Uterus (tissue), 3 donors: ENCODE measurements at regions not wholly inside any gene's neighbourhood (a gene's known extent, or its start where the extent isn't known, plus 50 kb on each side); places are given as distances from the start of the nearest gene placed in this dataset.

ENCODE experiments used
- DNase-seq, 2 donors: peaks; one replicate each; pipeline ENCODE4 v3.0.0-alpha.2; 2019 to 2020
- H3K27ac ChIP-seq, 2 donors: fragments of 200-600 bp; sonication (generic); 1 replicate in 1 of 2; 2 replicates in 1 of 2; pipeline ENCODE4 v1.5.1; 2016 to 2018
- H3K27me3 ChIP-seq, 2 donors: fragments of 200-600 bp; sonication (generic); one replicate each; pipeline ENCODE4 v1.5.1; 2018 to 2019; ENCODE audit warnings: control low read depth in 1 of 2
- H3K36me3 ChIP-seq, 2 donors: fragments of 200-600 bp; sonication (generic); one replicate each; pipeline ENCODE4 v1.5.1; 2019; ENCODE audit warnings: control low read depth in 1 of 2
- H3K4me1 ChIP-seq, 2 donors: fragments of 200-600 bp; sonication (generic); one replicate each; pipeline ENCODE4 v1.5.1; 2018 to 2019; ENCODE audit warnings: control low read depth in 1 of 2
- H3K4me3 ChIP-seq, 2 donors: fragments of 200-600 bp; sonication (generic); 1 replicate in 1 of 2; 2 replicates in 1 of 2; pipeline ENCODE4 v1.5.1; 2018 to 2019; ENCODE audit warnings: mild to moderate bottlenecking in 1 of 2
- H3K9me3 ChIP-seq, 2 donors: fragments of 200-600 bp; sonication (generic); one replicate each; pipeline ENCODE4 v1.5.1; 2019; ENCODE audit warnings: control low read depth in 1 of 2
- CTCF ChIP-seq, 4 experiments: fragments of 200-600 bp in 2 of 4; fragments of 450-650 bp in 2 of 4; sonication (generic) in 2 of 4; IDR thresholded peaks; one replicate each; pipeline ENCODE4 v1.5.1; 2016 to 2019; ENCODE audit warnings: antibody characterized with exemption in 4 of 4, mild to moderate bottlenecking in 2 of 4, moderate library complexity in 1 of 4
- POLR2A ChIP-seq, 2 donors: fragments of 450-650 bp; IDR thresholded peaks; one replicate each; pipeline ENCODE4 v1.6.1; 2016; ENCODE audit warnings: antibody characterized with exemption in 2 of 2, mild to moderate bottlenecking in 1 of 2, moderate library complexity in 1 of 2
- intact Hi-C: fragments of 100-400 bp; cut with DNase I; formaldehyde crosslinking; loops from one replicate; pipeline ENCODE4 v1.15.1; 2023; ENCODE audit warnings: low total_unique reads
- donor health status: DM: yes; HTN: yes; CAD: no.

DNA sequence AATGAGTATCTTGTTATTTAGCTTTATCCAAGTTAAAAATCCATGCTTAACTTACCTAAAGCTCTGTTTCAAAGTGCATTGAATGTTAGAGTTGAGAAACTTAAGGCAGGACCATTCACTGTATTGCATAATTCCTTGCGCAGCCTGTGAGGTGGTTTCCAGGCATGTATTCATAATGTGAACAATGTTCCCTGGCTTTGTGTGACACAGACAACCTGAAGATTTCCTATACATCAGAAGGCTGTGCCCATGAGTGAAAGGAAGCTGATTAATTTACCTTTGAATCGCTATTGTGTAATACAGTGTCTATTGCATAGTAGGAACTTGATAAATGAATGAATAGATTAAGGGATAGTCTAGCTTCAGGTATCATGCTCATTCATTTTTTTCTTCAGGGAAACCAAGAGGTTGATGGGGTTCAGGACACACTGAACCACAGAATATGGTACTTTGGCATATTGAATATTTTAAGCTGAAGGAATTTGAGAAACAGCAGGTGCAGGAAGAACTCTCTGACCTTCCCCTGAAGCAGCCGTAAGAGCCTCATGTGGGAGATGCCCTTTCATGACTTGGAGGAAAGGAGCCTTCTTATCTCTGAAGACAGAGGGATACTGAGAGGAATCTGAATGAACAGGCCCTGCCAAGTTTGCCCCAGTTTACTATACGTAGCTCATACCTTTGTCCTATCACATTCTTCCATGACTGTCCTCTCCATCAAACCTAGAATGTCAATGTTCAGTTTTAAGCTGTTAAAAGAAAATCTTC lies 88.6 kb upstream of the GNG12 start:
- Histone ChIP-seq H3K4me1 (no peaks in the 10 kb centered on the region), H3K27ac (no peak overlapping the region), H3K27me3 (no peaks in the 10 kb centered on the region), H3K9me3 (no peaks in the 10 kb centered on the region), H3K36me3 (no peaks in the 10 kb centered on the region), H3K4me3 (no peak overlapping the region)
- intact Hi-C loops = no loop called here
- DNase-seq = no peak
- TF ChIP-seq CTCF (IDR thresholded peaks at IDR 0.05) = no peak
- TF ChIP-seq POLR2A (IDR thresholded peaks at IDR 0.05) = no peak

- no peak for TF ChIP-seq POLR2A (IDR thresholded peaks at IDR 0.05)
- no peak for TF ChIP-seq CTCF (IDR thresholded peaks at IDR 0.05)
- Histone ChIP-seq H3K36me3 (no peaks in the 10 kb centered on the region), H3K4me3 (no peak overlapping the region), H3K27me3 (no peaks in the 10 kb centered on the region), H3K4me1 (no peaks in the 10 kb centered on the region), H3K9me3 (no peaks in the 10 kb centered on the region), H3K27ac (no peak overlapping the region)
- intact Hi-C loops = no loop called here
- no peak for DNase-seq
These were observed 86.2 kb upstream of the GNG12 start for GRCh38 chr1:67919274-67920072.

GRCh38 chr1:67918067-67918466 lies 84.8 kb upstream of the GNG12 start:
- TF ChIP-seq POLR2A (IDR thresholded peaks at IDR 0.05) (no peak), CTCF (IDR thresholded peaks at IDR 0.05) (no peak)
- Histone ChIP-seq H3K9me3 (no peaks in the 10 kb centered on the region), H3K4me1 (no peaks in the 10 kb centered on the region), H3K27me3 (no peaks in the 10 kb centered on the region), H3K36me3 (no peaks in the 10 kb centered on the region), H3K4me3 (no peak overlapping the region), H3K27ac (no peak overlapping the region)
- intact Hi-C loops = no loop called here
- DNase-seq = no peak

- TF ChIP-seq POLR2A (IDR thresholded peaks at IDR 0.05) (no peak), CTCF (IDR thresholded peaks at IDR 0.05) (no peak)
- Histone ChIP-seq H3K4me3 (no peak overlapping the region), H3K36me3 (no peaks in the 10 kb centered on the region), H3K9me3 (no peaks in the 10 kb centered on the region), H3K4me1 (no peaks in the 10 kb centered on the region), H3K27me3 (no peaks in the 10 kb centered on the region), H3K27ac (no peak overlapping the region)
- intact Hi-C loops = no loop called here
- no peak for DNase-seq
These were observed 83.7 kb upstream of the GNG12 start for GRCh38 chr1:67917006-67917405.
